ENCODE measurements at regions not wholly inside any gene's neighbourhood (a gene's known extent, or its start where the extent isn't known, plus 50 kb on each side); places are given as distances from the start of the nearest gene placed in this dataset.

DNA sequence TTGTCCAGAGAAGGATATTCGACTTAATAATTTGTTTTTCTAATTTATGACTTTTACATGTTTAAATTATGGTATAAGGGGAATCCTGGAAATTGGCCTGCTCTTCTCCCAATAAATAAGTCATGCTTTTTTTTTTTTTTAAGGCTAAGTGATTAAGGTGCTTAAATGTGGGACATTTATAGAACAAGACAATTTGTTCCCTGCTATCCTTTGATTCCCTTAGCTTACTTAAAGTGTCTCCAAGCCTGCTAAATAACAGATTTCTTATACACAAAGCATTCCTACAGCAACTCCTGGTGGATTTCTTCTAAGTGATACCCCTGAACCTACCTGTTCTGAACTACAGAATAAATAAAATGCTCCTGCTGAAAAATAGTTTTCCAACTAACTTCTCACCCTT is 233.0 kb upstream of the UGT8 start:
- H3K27ac ChIP-seq (ENCODE audit: low read depth, low read length, poor library complexity, severe bottlenecking): no peak overlapping the region
- ChIA-PET POLR2A (ENCODE audit: low non-redundant PET) (no interaction called here), CTCF (no interaction called here)
- intact Hi-C loops (cut with micrococcal nuclease; ENCODE audit: unreplicated experiment): no loop called here
- H3K27me3 ChIP-seq (replicated peaks; ENCODE audit: insufficient read depth, low read depth, low read length, poor library complexity): no peaks in the 10 kb centered on the region
- DNase-seq (ENCODE audit: low spot score): no peak
- BruUV-seq (replicated peaks): no TSS peak
- no peaks in the 10 kb centered on the region for H3K9me3 ChIP-seq (ENCODE audit: low read depth, low read length, poor library complexity, severe bottlenecking)
- H3K4me1 ChIP-seq (ENCODE audit: insufficient read depth, low read length, poor library complexity, severe bottlenecking): no peaks in the 10 kb centered on the region
- TF ChIP-seq, protein P1, sequence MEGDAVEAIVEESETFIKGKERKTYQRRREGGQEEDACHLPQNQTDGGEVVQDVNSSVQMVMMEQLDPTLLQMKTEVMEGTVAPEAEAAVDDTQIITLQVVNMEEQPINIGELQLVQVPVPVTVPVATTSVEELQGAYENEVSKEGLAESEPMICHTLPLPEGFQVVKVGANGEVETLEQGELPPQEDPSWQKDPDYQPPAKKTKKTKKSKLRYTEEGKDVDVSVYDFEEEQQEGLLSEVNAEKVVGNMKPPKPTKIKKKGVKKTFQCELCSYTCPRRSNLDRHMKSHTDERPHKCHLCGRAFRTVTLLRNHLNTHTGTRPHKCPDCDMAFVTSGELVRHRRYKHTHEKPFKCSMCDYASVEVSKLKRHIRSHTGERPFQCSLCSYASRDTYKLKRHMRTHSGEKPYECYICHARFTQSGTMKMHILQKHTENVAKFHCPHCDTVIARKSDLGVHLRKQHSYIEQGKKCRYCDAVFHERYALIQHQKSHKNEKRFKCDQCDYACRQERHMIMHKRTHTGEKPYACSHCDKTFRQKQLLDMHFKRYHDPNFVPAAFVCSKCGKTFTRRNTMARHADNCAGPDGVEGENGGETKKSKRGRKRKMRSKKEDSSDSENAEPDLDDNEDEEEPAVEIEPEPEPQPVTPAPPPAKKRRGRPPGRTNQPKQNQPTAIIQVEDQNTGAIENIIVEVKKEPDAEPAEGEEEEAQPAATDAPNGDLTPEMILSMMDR (conservative IDR thresholded peaks at IDR 0.05; ENCODE audit: low read depth, low read length): no peak
- TF ChIP-seq EZH2 (IDR thresholded peaks at IDR 0.05; ENCODE audit: borderline replicate concordance, low read depth, low read length, poor library complexity, severe bottlenecking): no peak
- H3K36me3 ChIP-seq (ENCODE audit: insufficient read depth, low read length, poor library complexity, severe bottlenecking): no peaks in the 10 kb centered on the region
- no peak overlapping the region for H3K4me3 ChIP-seq (ENCODE audit: low read depth, low read length, poor library complexity, severe bottlenecking)

DNA sequence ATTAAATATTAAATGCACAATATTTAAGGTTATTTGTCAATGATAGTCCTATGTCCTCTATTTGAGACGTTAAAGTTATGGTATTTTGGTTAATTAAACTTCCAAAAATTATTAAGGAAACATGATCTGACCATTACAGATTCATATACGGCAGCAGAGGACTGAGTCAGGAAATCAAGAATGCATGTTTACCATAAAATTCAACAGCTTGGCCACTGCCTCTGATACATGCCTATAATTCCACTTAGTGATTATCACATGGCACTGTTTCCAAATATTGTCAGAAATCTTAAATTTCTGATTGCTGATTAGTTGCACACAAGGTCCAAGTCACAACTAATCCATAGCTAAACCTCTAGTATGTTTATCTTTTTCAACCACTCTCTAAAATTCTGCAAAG is 232.2 kb upstream of the UGT8 start:
- Histone ChIP-seq H3K4me3 (ENCODE audit: low read depth, low read length, poor library complexity, severe bottlenecking) (no peak overlapping the region), H3K27me3 (replicated peaks; ENCODE audit: insufficient read depth, low read depth, low read length, poor library complexity) (no peaks in the 10 kb centered on the region), H3K4me1 (ENCODE audit: insufficient read depth, low read length, poor library complexity, severe bottlenecking) (no peaks in the 10 kb centered on the region), H3K9me3 (ENCODE audit: low read depth, low read length, poor library complexity, severe bottlenecking) (no peaks in the 10 kb centered on the region), H3K27ac (ENCODE audit: low read depth, low read length, poor library complexity, severe bottlenecking) (no peak overlapping the region), H3K36me3 (ENCODE audit: insufficient read depth, low read length, poor library complexity, severe bottlenecking) (no peaks in the 10 kb centered on the region)
- intact Hi-C loops (cut with micrococcal nuclease; ENCODE audit: unreplicated experiment): no loop called here
- BruUV-seq (replicated peaks): no TSS peak
- ChIA-PET POLR2A (ENCODE audit: low non-redundant PET) (no interaction called here), CTCF (no interaction called here)
- DNase-seq (ENCODE audit: low spot score): no peak
- TF ChIP-seq EZH2 (IDR thresholded peaks at IDR 0.05; ENCODE audit: borderline replicate concordance, low read depth, low read length, poor library complexity, severe bottlenecking): no peak
- TF ChIP-seq, protein P1 (conservative IDR thresholded peaks at IDR 0.05; ENCODE audit: low read depth, low read length): no peak

DNA sequence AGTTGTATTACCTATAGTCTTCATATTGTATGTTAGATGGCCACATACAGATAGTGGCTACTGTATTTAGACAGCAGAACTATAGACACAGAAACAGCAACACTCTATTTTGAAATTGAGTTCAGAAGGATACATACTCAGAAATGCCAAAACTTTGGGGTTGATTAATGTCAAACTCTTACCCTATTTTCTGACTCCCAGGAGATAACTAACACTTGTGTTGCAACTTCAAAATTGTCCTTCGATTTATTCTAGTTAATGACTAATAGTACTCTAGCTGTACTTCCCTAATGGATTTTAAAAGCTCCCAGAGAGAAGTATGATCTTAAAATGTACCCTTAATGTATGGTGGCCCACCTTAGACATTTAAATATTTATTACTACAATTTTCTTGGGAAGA is 229.9 kb upstream of the UGT8 start:
- H3K9me3 ChIP-seq (ENCODE audit: low read depth, low read length, poor library complexity, severe bottlenecking): no peaks in the 10 kb centered on the region
- ChIA-PET CTCF (no interaction called here), POLR2A (ENCODE audit: low non-redundant PET) (no interaction called here)
- BruUV-seq (replicated peaks): no TSS peak
- no peak overlapping the region for H3K4me3 ChIP-seq (ENCODE audit: low read depth, low read length, poor library complexity, severe bottlenecking)
- H3K36me3 ChIP-seq (ENCODE audit: insufficient read depth, low read length, poor library complexity, severe bottlenecking): no peaks in the 10 kb centered on the region
- intact Hi-C loops (cut with micrococcal nuclease; ENCODE audit: unreplicated experiment): no loop called here
- no peak for DNase-seq (ENCODE audit: low spot score)
- TF ChIP-seq, protein P1 (conservative IDR thresholded peaks at IDR 0.05; ENCODE audit: low read depth, low read length): no peak
- no peak for TF ChIP-seq EZH2 (IDR thresholded peaks at IDR 0.05; ENCODE audit: borderline replicate concordance, low read depth, low read length, poor library complexity, severe bottlenecking)
- no peaks in the 10 kb centered on the region for H3K27me3 ChIP-seq (replicated peaks; ENCODE audit: insufficient read depth, low read depth, low read length, poor library complexity)
- H3K27ac ChIP-seq (ENCODE audit: low read depth, low read length, poor library complexity, severe bottlenecking): no peak overlapping the region
- no peaks in the 10 kb centered on the region for H3K4me1 ChIP-seq (ENCODE audit: insufficient read depth, low read length, poor library complexity, severe bottlenecking)
